OCI-LY1 (cell line): ENCODE measurements at regions not wholly inside any gene's neighbourhood (a gene's known extent, or its start where the extent isn't known, plus 50 kb on each side); places are given as distances from the start of the nearest gene placed in this dataset.

Experiments used
- H2AFZ ChIP-seq: fragments of 200-600 bp; sonication (generic), shearing (Covaris generic); 2 replicates; pipeline ENCODE4 v1.6.0; 2014; ENCODE audit warnings: antibody characterized with exemption, mild to moderate bottlenecking, low read length
- H3F3A ChIP-seq: fragments of 200-600 bp; sonication (generic), shearing (Covaris generic); 2 replicates; pipeline ENCODE4 v1.6.0; 2014; ENCODE audit warnings: mild to moderate bottlenecking, antibody characterized with exemption, low read length, moderate library complexity; ENCODE audit not compliant: insufficient read depth
- H3K27ac ChIP-seq: fragments of 200-600 bp; sonication (generic); 2 replicates; pipeline ENCODE4 v1.5.1; 2014; ENCODE audit warnings: low read length, mixed run types, mild to moderate bottlenecking, low read depth; ENCODE audit not compliant: poor library complexity, severe bottlenecking
- H3K27me3 ChIP-seq: fragments of 200-600 bp; sonication (generic); 2 replicates; pipeline ENCODE4 v1.6.0; 2014; ENCODE audit warnings: antibody characterized with exemption, mild to moderate bottlenecking, low read length, moderate library complexity; ENCODE audit not compliant: insufficient read depth
- H3K36me3 ChIP-seq: fragments of 200-600 bp; sonication (generic); 2 replicates; pipeline ENCODE4 v1.6.1; 2014; ENCODE audit warnings: mild to moderate bottlenecking, antibody characterized with exemption, low read length, moderate library complexity, mixed read lengths; ENCODE audit not compliant: insufficient read depth
- H3K4me1 ChIP-seq: fragments of 200-600 bp; sonication (generic); 2 replicates; pipeline ENCODE4 v1.5.1; 2014; ENCODE audit warnings: mild to moderate bottlenecking, low read length, moderate library complexity; ENCODE audit not compliant: insufficient read depth, severe bottlenecking
- H3K4me2 ChIP-seq: fragments of 200-600 bp; sonication (generic), shearing (Covaris generic); 2 replicates; pipeline ENCODE4 v1.6.1; 2014; ENCODE audit warnings: low read length
- H3K4me3 ChIP-seq: fragments of 200-600 bp; sonication (generic); 2 replicates; pipeline ENCODE4 v1.5.1; 2014; ENCODE audit warnings: low read length, low read depth, mild to moderate bottlenecking, mixed read lengths; ENCODE audit not compliant: poor library complexity, severe bottlenecking
- H3K79me2 ChIP-seq: fragments of 200-600 bp; shearing (Covaris generic); 2 replicates; pipeline ENCODE4 v1.6.1; 2016; ENCODE audit warnings: mixed run types, low read length, mixed read lengths; ENCODE audit not compliant: insufficient read depth
- H3K9ac ChIP-seq: fragments of 200-600 bp; sonication (generic), shearing (Covaris generic); 2 replicates; pipeline ENCODE4 v1.6.1; 2014; ENCODE audit warnings: mild to moderate bottlenecking, low read length, mixed read lengths
- H3K9me2 ChIP-seq: fragments of 200-600 bp; sonication (generic), shearing (Covaris generic); 2 replicates; pipeline ENCODE4 v1.6.1; 2014; ENCODE audit warnings: low read depth, mild to moderate bottlenecking, low read length, mixed read lengths
- H3K9me3 ChIP-seq: fragments of 200-600 bp; shearing (Covaris generic); 2 replicates; pipeline ENCODE4 v1.6.1; 2014; ENCODE audit warnings: low read length, mixed read lengths
- H4K20me1 ChIP-seq: fragments of 200-600 bp; sonication (generic), shearing (Covaris generic); 2 replicates; pipeline ENCODE4 v1.6.0; 2016; ENCODE audit warnings: mild to moderate bottlenecking, low read length; ENCODE audit not compliant: insufficient read depth
- CTCF ChIP-seq: fragments of 200-600 bp; sonication (generic), shearing (Covaris generic); IDR thresholded peaks from 2 replicates; pipeline ENCODE4 v1.5.1; 2017; ENCODE audit warnings: mild to moderate bottlenecking, antibody characterized with exemption, low read length, moderate library complexity, mixed read lengths
- EZH2 ChIP-seq: fragments of 200-600 bp; sonication (generic), shearing (Covaris generic); IDR thresholded peaks from 2 replicates; pipeline ENCODE4 v1.8.0; 2017; ENCODE audit warnings: borderline replicate concordance, mixed run types, mild to moderate bottlenecking, antibody characterized with exemption, low read length, moderate library complexity, mixed read lengths

GRCh38 chr14:43204816-43205215, 1302.3 kb downstream of the FSCB start:
- Histone ChIP-seq H3K9me3 (no peaks in the 10 kb centered on the region), H3K9me2 (no peaks in the 10 kb centered on the region), H3F3A (no peaks in the 10 kb centered on the region), H3K27ac (no peak overlapping the region), H3K27me3 (no peaks in the 10 kb centered on the region), H3K79me2 (no peaks in the 10 kb centered on the region), H3K4me3 (no peak overlapping the region), H3K9ac (no peak overlapping the region), H3K36me3 (no peaks in the 10 kb centered on the region), H3K4me2 (no peak overlapping the region), H4K20me1 (no peaks in the 10 kb centered on the region), H2AFZ (no peak overlapping the region), H3K4me1 (no peaks in the 10 kb centered on the region)
- no peak for TF ChIP-seq CTCF
- no peak for TF ChIP-seq EZH2

- TF ChIP-seq CTCF (no peak), EZH2 (no peak)
- Histone ChIP-seq H3K4me3 (no peak overlapping the region), H2AFZ (no peak overlapping the region)
Observed at GRCh38 chr14:43200519-43200918, 1306.6 kb downstream of the FSCB start.

GRCh38 chr14:43198465-43198864, 1308.6 kb downstream of the FSCB start:
- Histone ChIP-seq H4K20me1 (no peaks in the 10 kb centered on the region), H3K9me3 (no peaks in the 10 kb centered on the region), H3K4me2 (no peak overlapping the region), H3K9ac (no peak overlapping the region), H3K36me3 (no peaks in the 10 kb centered on the region), H3K4me1 (no peaks in the 10 kb centered on the region), H3K27ac (no peak overlapping the region), H3K79me2 (no peaks in the 10 kb centered on the region), H2AFZ (no peak overlapping the region), H3K4me3 (no peak overlapping the region), H3F3A (no peaks in the 10 kb centered on the region), H3K9me2 (no peaks in the 10 kb centered on the region), H3K27me3 (no peaks in the 10 kb centered on the region)
- TF ChIP-seq EZH2: no peak
- no peak for TF ChIP-seq CTCF

More at GRCh38 chr14:43200519-43200918, 1306.6 kb downstream of the FSCB start:
- no peak overlapping the region for H3K9ac ChIP-seq
- no peaks in the 10 kb centered on the region for H3K27me3 ChIP-seq
- H4K20me1 ChIP-seq: no peaks in the 10 kb centered on the region
- H3K4me1 ChIP-seq: no peaks in the 10 kb centered on the region
- no peaks in the 10 kb centered on the region for H3K9me3 ChIP-seq
- H3F3A ChIP-seq: no peaks in the 10 kb centered on the region
- H3K79me2 ChIP-seq: no peaks in the 10 kb centered on the region
- H3K9me2 ChIP-seq: no peaks in the 10 kb centered on the region
- H3K4me2 ChIP-seq: no peak overlapping the region
- H3K36me3 ChIP-seq: no peaks in the 10 kb centered on the region
- H3K27ac ChIP-seq: no peak overlapping the region
